OCI-LY3 (cell line): ENCODE measurements at regions not wholly inside any gene's neighbourhood (a gene's known extent, or its start where the extent isn't known, plus 50 kb on each side); places are given as distances from the start of the nearest gene placed in this dataset.

ENCODE experiments used
- EZH2phosphoT487 ChIP-seq: fragments of 200-600 bp; shearing (Covaris generic); IDR thresholded peaks from 2 replicates; pipeline ENCODE4 v1.6.1; 2018; ENCODE audit warnings: antibody characterized with exemption, mixed run types, low read depth
- TF ChIP-seq, protein P1 (sequence below): fragments of 200-600, 300-600 bp; sonication (generic); IDR thresholded peaks from 2 replicates; pipeline ENCODE4 v1.5.1; 2014; ENCODE audit warnings: antibody characterized with exemption, low read length, low read depth

GRCh38 chr6:14985366-14985765, 260.5 kb upstream of the JARID2 start:
- TF ChIP-seq, protein P1, sequence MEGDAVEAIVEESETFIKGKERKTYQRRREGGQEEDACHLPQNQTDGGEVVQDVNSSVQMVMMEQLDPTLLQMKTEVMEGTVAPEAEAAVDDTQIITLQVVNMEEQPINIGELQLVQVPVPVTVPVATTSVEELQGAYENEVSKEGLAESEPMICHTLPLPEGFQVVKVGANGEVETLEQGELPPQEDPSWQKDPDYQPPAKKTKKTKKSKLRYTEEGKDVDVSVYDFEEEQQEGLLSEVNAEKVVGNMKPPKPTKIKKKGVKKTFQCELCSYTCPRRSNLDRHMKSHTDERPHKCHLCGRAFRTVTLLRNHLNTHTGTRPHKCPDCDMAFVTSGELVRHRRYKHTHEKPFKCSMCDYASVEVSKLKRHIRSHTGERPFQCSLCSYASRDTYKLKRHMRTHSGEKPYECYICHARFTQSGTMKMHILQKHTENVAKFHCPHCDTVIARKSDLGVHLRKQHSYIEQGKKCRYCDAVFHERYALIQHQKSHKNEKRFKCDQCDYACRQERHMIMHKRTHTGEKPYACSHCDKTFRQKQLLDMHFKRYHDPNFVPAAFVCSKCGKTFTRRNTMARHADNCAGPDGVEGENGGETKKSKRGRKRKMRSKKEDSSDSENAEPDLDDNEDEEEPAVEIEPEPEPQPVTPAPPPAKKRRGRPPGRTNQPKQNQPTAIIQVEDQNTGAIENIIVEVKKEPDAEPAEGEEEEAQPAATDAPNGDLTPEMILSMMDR = no peak
- no peak for TF ChIP-seq EZH2phosphoT487
